HCT116 (cell line): ENCODE measurements at regions not wholly inside any gene's neighbourhood (a gene's known extent, or its start where the extent isn't known, plus 50 kb on each side); places are given as distances from the start of the nearest gene placed in this dataset.

Experiments used
- ATAC-seq: fragments of 200-7000 bp; cut with Tn5 transposase; 2 replicates; pipeline ENCODE4 v1.9.1; 2020; ENCODE audit warnings: mild to moderate bottlenecking, moderate library complexity
- BruUV-seq: library from RNA; stranded (reverse); fragments of 400-500 nt; replicated peaks from 2 replicates; lab custom pipeline; 2021; lab: Mats Ljungman, UMichigan
- CTCF ChIA-PET: fragments of 300-600 bp; sonication (Branson Sonifier 250); formaldehyde crosslinking; loops from one replicate; lab custom pipeline; 2021; ENCODE audit warnings: antibody characterized with exemption; lab: Charles Lee
- POLR2A ChIA-PET: fragments of 300-600, 350-600 bp; sonication (Branson Sonifier 250); formaldehyde crosslinking; loops from one replicate; lab custom pipeline; 2021; ENCODE audit warnings: antibody characterized with exemption; lab: Charles Lee
- RAD21 ChIA-PET, 2 experiments: fragments of 300-600 bp; sonication (Branson Sonifier 250); formaldehyde crosslinking; loops; one replicate each; lab custom pipeline; 2023; ENCODE audit warnings: low total read pairs in 2 of 2; ENCODE audit not compliant: uncharacterized antibody in 2 of 2, unreplicated experiment in 2 of 2, low non-redundant PET in 1 of 2; lab: Charles Lee
- DNase-seq: peaks from one replicate; pipeline ENCODE4 v3.0.0-alpha.2; 2010; ENCODE audit warnings: low read depth, low spot score
- H2AFZ ChIP-seq: fragments of 200-600 bp; shearing (Covaris generic), sonication (generic); 2 replicates; pipeline ENCODE4 v1.6.1; 2017; ENCODE audit warnings: low read depth, mixed run types, mixed read lengths, antibody characterized with exemption, low read length; ENCODE audit not compliant: poor library complexity, severe bottlenecking
- H3K27ac ChIP-seq: 2 replicates; pipeline ENCODE4 v1.5.1; 2012; ENCODE audit warnings: low read depth, low read length
- H3K27me3 ChIP-seq: fragments of 200-600 bp; sonication (generic); 2 replicates; pipeline ENCODE4 v1.6.1; 2016; ENCODE audit warnings: mixed run types, low read length, mixed read lengths; ENCODE audit not compliant: insufficient read depth
- H3K36me3 ChIP-seq, 2 experiments: fragments of 200-500 bp in 1 of 2; fragments of 200-600 bp in 1 of 2; sonication (Bioruptor generic) in 1 of 2; sonication (generic) in 1 of 2; 2 replicates each; pipeline versions ENCODE4 v1.5.1 to v1.6.1; 2014 to 2016; ENCODE audit warnings: low read length in 2 of 2, inconsistent platforms in 1 of 2, mixed read lengths in 1 of 2, mixed run types in 1 of 2; ENCODE audit not compliant: insufficient read depth in 2 of 2, control insufficient read depth in 1 of 2
- H3K4me1 ChIP-seq, 2 experiments: fragments of 200-600 bp in 1 of 2; sonication (generic) in 1 of 2; 2 replicates each; pipeline versions ENCODE4 v1.5.1 to v1.6.1; 2012 to 2017; ENCODE audit warnings: low read length in 2 of 2, inconsistent platforms in 1 of 2, mild to moderate bottlenecking in 1 of 2, mixed read lengths in 1 of 2, mixed run types in 1 of 2, moderate library complexity in 1 of 2; ENCODE audit not compliant: insufficient read depth in 2 of 2, control insufficient read depth in 1 of 2
- H3K4me2 ChIP-seq: fragments of 200-600 bp; sonication (generic); 2 replicates; pipeline ENCODE4 v1.6.1; 2017; ENCODE audit warnings: mixed run types, low read length, mixed read lengths
- H3K4me3 ChIP-seq, 2 experiments: fragments of 200-600 bp in 1 of 2; sonication (generic) in 1 of 2; replicated peaks in 1 of 2; 2 replicates each; pipeline ENCODE4 v1.5.1; 2011 to 2016; ENCODE audit warnings: low read length in 2 of 2, control low read depth in 1 of 2, low read depth in 1 of 2, mild to moderate bottlenecking in 1 of 2, mixed read lengths in 1 of 2, mixed run types in 1 of 2
- H3K79me2 ChIP-seq: fragments of 200-600 bp; sonication (generic); 2 replicates; pipeline ENCODE4 v1.6.1; 2017; ENCODE audit warnings: mild to moderate bottlenecking, mixed run types, low read length, moderate library complexity, mixed read lengths; ENCODE audit not compliant: insufficient read depth
- H3K9ac ChIP-seq: fragments of 200-600 bp; sonication (generic); 2 replicates; pipeline ENCODE4 v1.6.1; 2016; ENCODE audit warnings: low read length, mixed read lengths
- H3K9me2 ChIP-seq: fragments of 200-600 bp; sonication (generic), shearing (Covaris generic); 2 replicates; pipeline ENCODE4 v1.6.1; 2017; ENCODE audit warnings: mixed run types, mild to moderate bottlenecking, moderate library complexity; ENCODE audit not compliant: insufficient read depth
- H3K9me3 ChIP-seq, 2 experiments: fragments of 200-500 bp in 1 of 2; fragments of 200-600 bp in 1 of 2; sonication (Bioruptor generic) in 1 of 2; sonication (generic) in 1 of 2; 2 replicates each; pipeline ENCODE4 v1.6.1; 2014 to 2017; ENCODE audit warnings: low read length in 2 of 2, mixed read lengths in 2 of 2, inconsistent platforms in 1 of 2, low read depth in 1 of 2, mild to moderate bottlenecking in 1 of 2, mixed run types in 1 of 2, moderate library complexity in 1 of 2; ENCODE audit not compliant: control insufficient read depth in 1 of 2, insufficient read depth in 1 of 2
- H4K20me1 ChIP-seq: fragments of 200-600 bp; sonication (generic), shearing (Covaris generic); 2 replicates; pipeline ENCODE4 v1.6.1; 2017; ENCODE audit warnings: mixed run types, mild to moderate bottlenecking, moderate library complexity; ENCODE audit not compliant: insufficient read depth
- EGR1 ChIP-seq: IDR thresholded peaks from 2 replicates; pipeline ENCODE4 v1.6.1; 2012; ENCODE audit warnings: low read depth
- ELF1 ChIP-seq: IDR thresholded peaks from 2 replicates; pipeline ENCODE4 v1.6.1; 2012; ENCODE audit warnings: low read depth, borderline replicate concordance
- EZH2 ChIP-seq: fragments of 200-600 bp; sonication (generic); IDR thresholded peaks from 2 replicates; pipeline ENCODE4 v1.6.1; 2017; ENCODE audit warnings: antibody characterized with exemption, mixed run types
- EZH2phosphoT487 ChIP-seq: fragments of 200-600 bp; IDR thresholded peaks from 2 replicates; pipeline ENCODE4 v1.6.1; 2018; ENCODE audit warnings: antibody characterized with exemption, borderline replicate concordance
- FOSL1 ChIP-seq: IDR thresholded peaks from 2 replicates; pipeline ENCODE4 v1.6.1; 2012; ENCODE audit warnings: low read depth
- MAX ChIP-seq: IDR thresholded peaks from 2 replicates; pipeline ENCODE4 v1.6.1; 2012
- POLR2AphosphoS5 ChIP-seq: IDR thresholded peaks from 2 replicates; pipeline ENCODE4 v1.6.1; 2011; ENCODE audit warnings: mild to moderate bottlenecking, low read depth, low read length, moderate library complexity
- RAD21 ChIP-seq: IDR thresholded peaks from 2 replicates; pipeline ENCODE4 v1.6.1; 2012; ENCODE audit warnings: low read depth, mild to moderate bottlenecking
- SIN3A ChIP-seq: IDR thresholded peaks from 2 replicates; pipeline ENCODE4 v1.6.1; 2012; ENCODE audit warnings: low read depth
- SP1 ChIP-seq: IDR thresholded peaks from 2 replicates; pipeline ENCODE4 v1.6.1; 2012; ENCODE audit warnings: low read depth
- SRF ChIP-seq: IDR thresholded peaks from 2 replicates; pipeline ENCODE4 v1.6.1; 2012; ENCODE audit warnings: low read depth
- TCF7L2 ChIP-seq: IDR thresholded peaks from 2 replicates; pipeline ENCODE4 v1.7.0; 2011; ENCODE audit warnings: borderline replicate concordance, inconsistent platforms; ENCODE audit not compliant: insufficient read depth, insufficient read length; ENCODE audit errors: extremely low read depth
- YY1 ChIP-seq: IDR thresholded peaks from 2 replicates; pipeline ENCODE4 v1.6.1; 2011; ENCODE audit warnings: low read length, low read depth, moderate library complexity, mild to moderate bottlenecking; ENCODE audit not compliant: insufficient replicate concordance; ENCODE audit errors: extremely low read depth
- ZBTB33 ChIP-seq: IDR thresholded peaks from 2 replicates; pipeline ENCODE4 v1.6.1; 2011; ENCODE audit warnings: mild to moderate bottlenecking, low read length, moderate library complexity; ENCODE audit not compliant: insufficient replicate concordance; ENCODE audit errors: extremely low read depth
- ZFX ChIP-seq: fragments of 450-650 bp; IDR thresholded peaks from 2 replicates; pipeline ENCODE4 v1.6.1; 2017
- ZNF274 ChIP-seq: fragments of 200-500 bp; sonication (Bioruptor generic); IDR thresholded peaks from 2 replicates; pipeline ENCODE4 v1.6.1; 2014; ENCODE audit warnings: mild to moderate bottlenecking, low read depth, low read length, inconsistent platforms
- intact Hi-C: fragments of 100-400 bp; cut with micrococcal nuclease; formaldehyde crosslinking; loops from 2 replicates; pipeline ENCODE4 v1.10.0; 2022
- TF ChIP-seq, protein P1 (sequence below): IDR thresholded peaks from 2 replicates; pipeline ENCODE4 v1.6.1; 2012; ENCODE audit warnings: low read depth

- Histone ChIP-seq H3K9me3 (no peaks in the 10 kb centered on the region), H3K79me2 (no peaks in the 10 kb centered on the region), H3K9me2 (no peaks in the 10 kb centered on the region), H3K36me3 (no peaks in the 10 kb centered on the region), H3K27ac (no peak overlapping the region), H4K20me1 (no peaks in the 10 kb centered on the region; the same call in 1 of the 2 replicates), H3K27me3 (no peaks in the 10 kb centered on the region), H3K4me1 (no peaks in the 10 kb centered on the region), H3K9ac (no peak overlapping the region), H3K4me3 (no peak overlapping the region), H2AFZ (no peak overlapping the region), H3K4me2 (no peak overlapping the region)
- no peak for TF ChIP-seq RAD21
- no peak for TF ChIP-seq ELF1
- no peak for TF ChIP-seq EZH2
- no peak for TF ChIP-seq TCF7L2
- no peak for TF ChIP-seq EZH2phosphoT487
- no peak for TF ChIP-seq YY1
- no peak for TF ChIP-seq MAX
- TF ChIP-seq SP1, result no peak
- TF ChIP-seq FOSL1, result no peak
- no peak for TF ChIP-seq EGR1
- TF ChIP-seq ZBTB33, result no peak
- no peak for TF ChIP-seq ZNF274
- no peak for TF ChIP-seq SRF
- no peak for TF ChIP-seq ZFX
- TF ChIP-seq POLR2AphosphoS5, result no peak
- no peak for TF ChIP-seq SIN3A
- TF ChIP-seq, protein P1, sequence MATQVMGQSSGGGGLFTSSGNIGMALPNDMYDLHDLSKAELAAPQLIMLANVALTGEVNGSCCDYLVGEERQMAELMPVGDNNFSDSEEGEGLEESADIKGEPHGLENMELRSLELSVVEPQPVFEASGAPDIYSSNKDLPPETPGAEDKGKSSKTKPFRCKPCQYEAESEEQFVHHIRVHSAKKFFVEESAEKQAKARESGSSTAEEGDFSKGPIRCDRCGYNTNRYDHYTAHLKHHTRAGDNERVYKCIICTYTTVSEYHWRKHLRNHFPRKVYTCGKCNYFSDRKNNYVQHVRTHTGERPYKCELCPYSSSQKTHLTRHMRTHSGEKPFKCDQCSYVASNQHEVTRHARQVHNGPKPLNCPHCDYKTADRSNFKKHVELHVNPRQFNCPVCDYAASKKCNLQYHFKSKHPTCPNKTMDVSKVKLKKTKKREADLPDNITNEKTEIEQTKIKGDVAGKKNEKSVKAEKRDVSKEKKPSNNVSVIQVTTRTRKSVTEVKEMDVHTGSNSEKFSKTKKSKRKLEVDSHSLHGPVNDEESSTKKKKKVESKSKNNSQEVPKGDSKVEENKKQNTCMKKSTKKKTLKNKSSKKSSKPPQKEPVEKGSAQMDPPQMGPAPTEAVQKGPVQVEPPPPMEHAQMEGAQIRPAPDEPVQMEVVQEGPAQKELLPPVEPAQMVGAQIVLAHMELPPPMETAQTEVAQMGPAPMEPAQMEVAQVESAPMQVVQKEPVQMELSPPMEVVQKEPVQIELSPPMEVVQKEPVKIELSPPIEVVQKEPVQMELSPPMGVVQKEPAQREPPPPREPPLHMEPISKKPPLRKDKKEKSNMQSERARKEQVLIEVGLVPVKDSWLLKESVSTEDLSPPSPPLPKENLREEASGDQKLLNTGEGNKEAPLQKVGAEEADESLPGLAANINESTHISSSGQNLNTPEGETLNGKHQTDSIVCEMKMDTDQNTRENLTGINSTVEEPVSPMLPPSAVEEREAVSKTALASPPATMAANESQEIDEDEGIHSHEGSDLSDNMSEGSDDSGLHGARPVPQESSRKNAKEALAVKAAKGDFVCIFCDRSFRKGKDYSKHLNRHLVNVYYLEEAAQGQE, result no peak
- no peak for DNase-seq
- CTCF ChIA-PET, result no interaction called here
- intact Hi-C loops, result no loop called here
- no peak for ATAC-seq
- BruUV-seq, result no TSS peak
- POLR2A ChIA-PET, result no interaction called here
- RAD21 ChIA-PET, result no interaction called here
Observed at GRCh38 chr13:82341116-82341515, 1541.2 kb downstream of the SLITRK1 start.
